Coronary artery (tissue), 2 donors: ENCODE measurements at regions not wholly inside any gene's neighbourhood (a gene's known extent, or its start where the extent isn't known, plus 50 kb on each side); places are given as distances from the start of the nearest gene placed in this dataset.
A peak's percentile ranks its signal among the peaks of the same experiment; 100 is the strongest.

ENCODE experiments used
- DNase-seq: peaks from one replicate; pipeline ENCODE4 v3.0.0-alpha.2; 2017; ENCODE audit warnings: low spot score
- H3K27ac ChIP-seq, 2 donors: fragments of 200-600 bp; sonication (generic); one replicate each; pipeline ENCODE4 v1.5.1; 2016 to 2019
- H3K4me3 ChIP-seq: fragments of 200-600 bp; sonication (generic); 2 replicates; pipeline ENCODE4 v1.5.1; 2016; ENCODE audit warnings: mild to moderate bottlenecking, moderate library complexity
- CTCF ChIP-seq: fragments of 200-600 bp; sonication (generic); IDR thresholded peaks from one replicate; pipeline ENCODE4 v1.5.1; 2019; ENCODE audit warnings: antibody characterized with exemption

GRCh38 chr13:109995578-109995977, 209.2 kb upstream of the IRS2 start:
- no peak for TF ChIP-seq CTCF
- H3K27ac ChIP-seq = no peak overlapping the region

GRCh38 chr13:109990296-109990695, 203.9 kb upstream of the IRS2 start:
- no peak for DNase-seq
- no peak overlapping the region for H3K4me3 ChIP-seq
- H3K27ac ChIP-seq = no peak overlapping the region
- TF ChIP-seq CTCF = no peak

More at GRCh38 chr13:109995578-109995977, 209.2 kb upstream of the IRS2 start:
- no peak overlapping the region for H3K4me3 ChIP-seq
- DNase-seq = no peak

- TF ChIP-seq CTCF = no peak
- Histone ChIP-seq H3K4me3 (no peak overlapping the region), H3K27ac (no peak overlapping the region)
- no peak for DNase-seq
Measured at GRCh38 chr13:109989686-109990085, 203.3 kb upstream of the IRS2 start.

GRCh38 chr13:109989155-109989554, 202.8 kb upstream of the IRS2 start:
- peak; percentile 28 for DNase-seq
- H3K27ac ChIP-seq = no peak overlapping the region
- TF ChIP-seq CTCF = no peak
- no peak overlapping the region for H3K4me3 ChIP-seq

- H3K27ac ChIP-seq = no peak overlapping the region
- no peak for TF ChIP-seq CTCF
- no peak for DNase-seq
- H3K4me3 ChIP-seq = no peak overlapping the region
Measured at GRCh38 chr13:109986851-109987250, 200.5 kb upstream of the IRS2 start.

GRCh38 chr13:109985871-109986450, 199.6 kb upstream of the IRS2 start:
- TF ChIP-seq CTCF = no peak

GRCh38 chr13:109983447-109983846, 197.1 kb upstream of the IRS2 start:
- no peak for TF ChIP-seq CTCF
- no peak overlapping the region for H3K27ac ChIP-seq
- DNase-seq = no peak
- no peak overlapping the region for H3K4me3 ChIP-seq

More at GRCh38 chr13:109985871-109986450, 199.6 kb upstream of the IRS2 start:
- no peak for DNase-seq
- no peak overlapping the region for H3K27ac ChIP-seq
- no peak overlapping the region for H3K4me3 ChIP-seq
